Keratinocyte (primary cell): ENCODE measurements at regions not wholly inside any gene's neighbourhood (a gene's known extent, or its start where the extent isn't known, plus 50 kb on each side); places are given as distances from the start of the nearest gene placed in this dataset.

Experiments used
- DNase-seq: peaks from one replicate; pipeline ENCODE4 v3.0.0-alpha.2; 2011; ENCODE audit warnings: low read depth, missing footprints, low spot score
- FAIRE-seq: peaks from 2 replicates; lab custom pipeline; 2011; peaks lifted over from hg19 to GRCh38; lab: Jason Lieb, UNC
- H2AFZ ChIP-seq: 2 replicates; pipeline ENCODE4 v1.6.0; 2012; ENCODE audit warnings: low read length, control low read depth, inconsistent platforms; ENCODE audit not compliant: control insufficient read depth
- H3K27ac ChIP-seq: 2 replicates; pipeline ENCODE4 v1.5.1; 2011; ENCODE audit warnings: low read length; ENCODE audit not compliant: control insufficient read depth, insufficient read depth
- H3K27me3 ChIP-seq: 3 replicates; pipeline ENCODE4 v1.6.0; 2011; ENCODE audit warnings: low read length; ENCODE audit not compliant: control insufficient read depth, insufficient read depth; ENCODE audit errors: extremely low read depth
- H3K36me3 ChIP-seq, 2 experiments: 2 replicates in 1 of 2; 3 replicates in 1 of 2; pipeline ENCODE4 v1.5.1; 2011; ENCODE audit warnings: low read length in 2 of 2, mild to moderate bottlenecking in 1 of 2; ENCODE audit not compliant: control insufficient read depth in 2 of 2, insufficient read depth in 2 of 2; ENCODE audit errors: extremely low read depth in 1 of 2
- H3K4me1 ChIP-seq: 3 replicates; pipeline ENCODE4 v1.5.1; 2011; ENCODE audit warnings: low read length; ENCODE audit not compliant: control insufficient read depth, insufficient read depth; ENCODE audit errors: extremely low read depth
- H3K4me2 ChIP-seq: 3 replicates; pipeline ENCODE4 v1.6.0; 2011; ENCODE audit warnings: low read depth, low read length; ENCODE audit not compliant: control insufficient read depth, insufficient read depth; ENCODE audit errors: extremely low read depth
- H3K4me3 ChIP-seq, 3 experiments: fragments of 200-600 bp in 1 of 3; sonication (generic) in 1 of 3; 2 replicates in 2 of 3; 3 replicates in 1 of 3; pipeline ENCODE4 v1.5.1; 2011 to 2016; ENCODE audit warnings: low read length in 3 of 3, mild to moderate bottlenecking in 3 of 3, control low read depth in 2 of 3, inconsistent platforms in 1 of 3, low read depth in 1 of 3, mixed read lengths in 1 of 3, mixed run types in 1 of 3, moderate library complexity in 1 of 3; ENCODE audit not compliant: control insufficient read depth in 2 of 3, insufficient read depth in 2 of 3; ENCODE audit errors: extremely low read depth in 1 of 3
- H3K79me2 ChIP-seq: 2 replicates; pipeline ENCODE4 v1.6.0; 2012; ENCODE audit warnings: low read length; ENCODE audit not compliant: control insufficient read depth, insufficient read depth
- H3K9ac ChIP-seq: 3 replicates; pipeline ENCODE4 v1.6.0; 2011; ENCODE audit warnings: low read length; ENCODE audit not compliant: control insufficient read depth, insufficient read depth; ENCODE audit errors: extremely low read depth
- H3K9me1 ChIP-seq: 3 replicates; pipeline ENCODE4 v1.6.0; 2011; ENCODE audit warnings: low read length; ENCODE audit not compliant: control insufficient read depth, insufficient read depth; ENCODE audit errors: extremely low read depth
- H3K9me3 ChIP-seq: 2 replicates; pipeline ENCODE4 v1.5.1; 2012; ENCODE audit warnings: low read depth, low read length; ENCODE audit not compliant: control insufficient read depth
- H4K20me1 ChIP-seq: 3 replicates; pipeline ENCODE4 v1.6.0; 2011; ENCODE audit warnings: low read length; ENCODE audit not compliant: control insufficient read depth, insufficient read depth; ENCODE audit errors: extremely low read depth
- EZH2 ChIP-seq: IDR thresholded peaks from one replicate; pipeline ENCODE4 v1.6.1; 2012; ENCODE audit warnings: inconsistent platforms, mild to moderate bottlenecking, low read length, moderate library complexity
- dilution Hi-C: fragments of 300-500 bp; cut with MboI; formaldehyde crosslinking; loops from one replicate; pipeline ENCODE4 v1.7.0; 2020; ENCODE audit warnings: low sequenced_read_pairs; ENCODE audit not compliant: extremely low pct_ligation_motif_present
- TF ChIP-seq, protein P1 (sequence below), 3 experiments: IDR thresholded peaks in 1 of 3; conservative IDR thresholded peaks in 1 of 3; optimal IDR thresholded peaks in 1 of 3; 2 replicates in 2 of 3; 3 replicates in 1 of 3; pipeline versions ENCODE3 to v1.5.1; 2011; ENCODE audit warnings: low read length in 3 of 3, mild to moderate bottlenecking in 3 of 3, moderate library complexity in 2 of 3, control low read depth in 1 of 3, inconsistent platforms in 1 of 3; ENCODE audit not compliant: insufficient read depth in 2 of 3; ENCODE audit errors: extremely low read depth in 1 of 3

DNA sequence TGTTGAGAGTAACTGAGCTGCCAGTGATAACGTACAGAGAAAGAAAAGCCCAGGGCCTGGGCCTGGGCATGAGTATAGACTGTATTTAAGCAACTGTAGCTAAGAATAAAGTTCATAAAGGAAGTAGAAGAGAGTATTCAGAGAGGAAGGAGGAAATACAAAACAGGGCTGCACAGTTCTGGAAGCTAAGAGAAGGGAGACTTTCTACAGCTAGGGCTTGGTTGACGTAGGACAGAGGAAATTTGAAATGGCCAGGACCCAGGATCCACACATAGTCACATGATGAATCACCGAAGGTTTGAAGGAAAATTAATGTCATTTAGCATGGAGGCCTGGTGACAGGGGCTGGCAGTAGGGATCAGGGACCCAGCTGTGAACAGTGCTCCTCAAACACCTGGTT lies 66.7 kb downstream of the ARL4A start:
- Histone ChIP-seq H3K4me1 (peaks cover 8% of the 10 kb centered on the region), H3K4me2 (no peak overlapping the region), H3K4me3 (no peak overlapping the region), H3K9me3 (no peaks in the 10 kb centered on the region), H3K9me1 (no peaks in the 10 kb centered on the region), H2AFZ (no peak overlapping the region), H3K9ac (no peak overlapping the region), H3K27me3 (no peaks in the 10 kb centered on the region), H3K27ac (no peak overlapping the region), H4K20me1 (no peaks in the 10 kb centered on the region), H3K79me2 (no peaks in the 10 kb centered on the region), H3K36me3 (no peaks in the 10 kb centered on the region)
- dilution Hi-C loops = no loop called here
- DNase-seq = no peak
- FAIRE-seq = no peak
- TF ChIP-seq, protein P1, sequence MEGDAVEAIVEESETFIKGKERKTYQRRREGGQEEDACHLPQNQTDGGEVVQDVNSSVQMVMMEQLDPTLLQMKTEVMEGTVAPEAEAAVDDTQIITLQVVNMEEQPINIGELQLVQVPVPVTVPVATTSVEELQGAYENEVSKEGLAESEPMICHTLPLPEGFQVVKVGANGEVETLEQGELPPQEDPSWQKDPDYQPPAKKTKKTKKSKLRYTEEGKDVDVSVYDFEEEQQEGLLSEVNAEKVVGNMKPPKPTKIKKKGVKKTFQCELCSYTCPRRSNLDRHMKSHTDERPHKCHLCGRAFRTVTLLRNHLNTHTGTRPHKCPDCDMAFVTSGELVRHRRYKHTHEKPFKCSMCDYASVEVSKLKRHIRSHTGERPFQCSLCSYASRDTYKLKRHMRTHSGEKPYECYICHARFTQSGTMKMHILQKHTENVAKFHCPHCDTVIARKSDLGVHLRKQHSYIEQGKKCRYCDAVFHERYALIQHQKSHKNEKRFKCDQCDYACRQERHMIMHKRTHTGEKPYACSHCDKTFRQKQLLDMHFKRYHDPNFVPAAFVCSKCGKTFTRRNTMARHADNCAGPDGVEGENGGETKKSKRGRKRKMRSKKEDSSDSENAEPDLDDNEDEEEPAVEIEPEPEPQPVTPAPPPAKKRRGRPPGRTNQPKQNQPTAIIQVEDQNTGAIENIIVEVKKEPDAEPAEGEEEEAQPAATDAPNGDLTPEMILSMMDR (optimal IDR thresholded peaks at IDR 0.05 in 1 of 3, IDR thresholded peaks at IDR 0.05 in 1 of 3, conservative IDR thresholded peaks at IDR 0.05 in 1 of 3; ENCODE audit: extremely low read depth in 1 of 3, insufficient read depth in 2 of 3, low read length in 3 of 3) = no peak
- TF ChIP-seq EZH2 = no peak

DNA sequence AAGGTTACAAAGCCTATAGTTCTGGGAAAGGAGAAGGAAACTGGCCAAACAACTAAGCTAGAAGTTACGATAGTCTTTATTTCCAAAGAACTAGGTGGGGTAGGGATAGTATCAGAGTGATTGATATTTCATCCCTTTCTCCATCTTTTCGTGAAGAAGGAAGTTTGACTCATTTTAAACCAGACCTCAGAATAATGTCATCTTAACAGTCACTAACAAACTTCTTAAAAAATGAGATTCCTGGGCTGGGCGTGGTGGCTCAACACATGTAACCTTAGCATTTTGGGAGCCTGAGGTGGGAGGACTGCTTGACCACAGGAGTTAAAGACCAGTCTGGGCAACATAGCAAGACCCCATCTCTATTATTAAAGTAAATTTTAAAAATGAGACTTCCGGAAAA lies 69.4 kb downstream of the ARL4A start:
- DNase-seq = peak; percentile 9
- no peaks in the 10 kb centered on the region for H3K27me3 ChIP-seq
- H2AFZ ChIP-seq = no peak overlapping the region
- H3K4me2 ChIP-seq = no peak overlapping the region
- H3K9me1 ChIP-seq = no peaks in the 10 kb centered on the region
- no peaks in the 10 kb centered on the region for H4K20me1 ChIP-seq
- no peaks in the 10 kb centered on the region for H3K9me3 ChIP-seq
- dilution Hi-C loops = no loop called here
- H3K79me2 ChIP-seq = no peaks in the 10 kb centered on the region
- TF ChIP-seq, protein P1 (optimal IDR thresholded peaks at IDR 0.05 in 1 of 3, IDR thresholded peaks at IDR 0.05 in 1 of 3, conservative IDR thresholded peaks at IDR 0.05 in 1 of 3; ENCODE audit: extremely low read depth in 1 of 3, insufficient read depth in 2 of 3, low read length in 3 of 3) = no peak
- no peak for TF ChIP-seq EZH2
- H3K4me1 ChIP-seq = peaks cover 8% of the 10 kb centered on the region
- H3K36me3 ChIP-seq = no peaks in the 10 kb centered on the region
- no peak overlapping the region for H3K27ac ChIP-seq
- no peak overlapping the region for H3K9ac ChIP-seq
- no peak overlapping the region for H3K4me3 ChIP-seq
- peak; percentile 20 for FAIRE-seq
